EH (cell line): ENCODE measurements at regions not wholly inside any gene's neighbourhood (a gene's known extent, or its start where the extent isn't known, plus 50 kb on each side); places are given as distances from the start of the nearest gene placed in this dataset.
A peak's percentile ranks its signal among the peaks of the same experiment; 100 is the strongest.

ENCODE experiments used
- DNase-seq: peaks from one replicate; pipeline ENCODE4 v3.0.0-alpha.2; 2015; ENCODE audit warnings: low read depth

- no peak for DNase-seq
These were observed 476.1 kb upstream of the MPDZ start for GRCh38 chr9:13755551-13755950.

GRCh38 chr9:13750639-13751038, 471.1 kb upstream of the MPDZ start:
- no peak for DNase-seq

- DNase-seq: peak; percentile 16
These were observed 470.6 kb upstream of the MPDZ start for GRCh38 chr9:13750061-13750460.

- DNase-seq: no peak
These were observed 467.4 kb upstream of the MPDZ start for GRCh38 chr9:13746876-13747275.

GRCh38 chr9:13744261-13744901, 464.9 kb upstream of the MPDZ start:
- DNase-seq: no peak

- DNase-seq: no peak
These were observed 458.4 kb upstream of the MPDZ start for GRCh38 chr9:13737885-13738284.

GRCh38 chr9:13735181-13735580, 455.7 kb upstream of the MPDZ start:
- DNase-seq: no peak

GRCh38 chr9:13734601-13735000, 455.1 kb upstream of the MPDZ start:
- no peak for DNase-seq

GRCh38 chr9:13732290-13732689, 452.8 kb upstream of the MPDZ start:
- DNase-seq: no peak

GRCh38 chr9:13731637-13732036, 452.1 kb upstream of the MPDZ start:
- DNase-seq: no peak

- DNase-seq: no peak
These were observed 450.5 kb upstream of the MPDZ start for GRCh38 chr9:13729955-13730354.

GRCh38 chr9:13728917-13729811, 449.7 kb upstream of the MPDZ start:
- no peak for DNase-seq

- DNase-seq: no peak
These were observed 448.6 kb upstream of the MPDZ start for GRCh38 chr9:13728131-13728530.

- no peak for DNase-seq
These were observed 447.3 kb upstream of the MPDZ start for GRCh38 chr9:13726746-13727145.

GRCh38 chr9:13725516-13725915, 446.0 kb upstream of the MPDZ start:
- no peak for DNase-seq

GRCh38 chr9:13721481-13722235, 442.2 kb upstream of the MPDZ start:
- DNase-seq: no peak

- DNase-seq: no peak
These were observed 440.6 kb upstream of the MPDZ start for GRCh38 chr9:13719981-13720676.

GRCh38 chr9:13719446-13719845, 440.0 kb upstream of the MPDZ start:
- no peak for DNase-seq

GRCh38 chr9:13718539-13718938, 439.0 kb upstream of the MPDZ start:
- no peak for DNase-seq

GRCh38 chr9:13718086-13718485, 438.6 kb upstream of the MPDZ start:
- no peak for DNase-seq

- DNase-seq: no peak
These were observed 438.0 kb upstream of the MPDZ start for GRCh38 chr9:13717322-13718054.
